Left ventricle myocardium inferior (tissue), 1 donor: ENCODE measurements at regions not wholly inside any gene's neighbourhood (a gene's known extent, or its start where the extent isn't known, plus 50 kb on each side); places are given as distances from the start of the nearest gene placed in this dataset.

Source experiments
- DNase-seq: peaks from one replicate; pipeline ENCODE4 v3.0.0-alpha.2; 2020
- H3K27ac ChIP-seq: fragments of 200-600 bp; replicated peaks from 2 replicates; pipeline ENCODE4 v1.8.0; 2021
- H3K27me3 ChIP-seq: fragments of 200-600 bp; 2 replicates; pipeline ENCODE4 v1.8.0; 2021; ENCODE audit warnings: low read depth
- H3K36me3 ChIP-seq: fragments of 200-600 bp; 2 replicates; pipeline ENCODE4 v1.8.0; 2021
- H3K4me1 ChIP-seq: fragments of 200-600 bp; 2 replicates; pipeline ENCODE4 v1.8.0; 2021
- H3K4me3 ChIP-seq: fragments of 200-600 bp; 2 replicates; pipeline ENCODE4 v1.8.0; 2021; ENCODE audit warnings: mild to moderate bottlenecking, moderate library complexity
- H3K9me3 ChIP-seq: fragments of 200-600 bp; replicated peaks from 2 replicates; pipeline ENCODE4 v1.8.0; 2021
- CTCF ChIP-seq: fragments of 200-600 bp; IDR thresholded peaks from 2 replicates; pipeline ENCODE4 v1.8.0; 2021; ENCODE audit warnings: antibody characterized with exemption, mild to moderate bottlenecking, borderline replicate concordance
- intact Hi-C: fragments of 100-400 bp; cut with micrococcal nuclease; formaldehyde crosslinking; loops from one replicate; pipeline ENCODE4 v1.11.0; 2022
- donor health status: DM: no; HTN: yes; CAD: no; lungs with severe emphysema.

GRCh38 chr10:21019436-21019835, 122.3 kb upstream of the NEBL start:
- Histone ChIP-seq H3K4me3 (no peak overlapping the region), H3K27me3 (no peaks in the 10 kb centered on the region), H3K27ac (no peak overlapping the region), H3K36me3 (no peaks in the 10 kb centered on the region), H3K4me1 (peaks cover 10% of the 10 kb centered on the region), H3K9me3 (no peaks in the 10 kb centered on the region)
- TF ChIP-seq CTCF: no peak
- intact Hi-C loops: no loop called here
- DNase-seq: no peak

GRCh38 chr10:21015851-21016250, 118.7 kb upstream of the NEBL start:
- Histone ChIP-seq H3K9me3 (no peaks in the 10 kb centered on the region), H3K4me3 (no peak overlapping the region), H3K27ac (no peak overlapping the region), H3K4me1 (peaks cover 7% of the 10 kb centered on the region), H3K36me3 (no peaks in the 10 kb centered on the region), H3K27me3 (no peaks in the 10 kb centered on the region)
- no peak for DNase-seq
- intact Hi-C loops: no loop called here
- TF ChIP-seq CTCF: no peak

- intact Hi-C loops: no loop called here
- TF ChIP-seq CTCF: no peak
Measured at GRCh38 chr10:21014141-21014540, 117.0 kb upstream of the NEBL start.

GRCh38 chr10:21011433-21012018, 114.4 kb upstream of the NEBL start:
- H3K4me1 ChIP-seq: peaks cover 11% of the 10 kb centered on the region
- intact Hi-C loops: no loop called here

More at GRCh38 chr10:21014141-21014540, 117.0 kb upstream of the NEBL start:
- H3K4me3 ChIP-seq: no peak overlapping the region
- no peak for DNase-seq
- H3K9me3 ChIP-seq: no peaks in the 10 kb centered on the region
- no peaks in the 10 kb centered on the region for H3K27me3 ChIP-seq
- no peak overlapping the region for H3K27ac ChIP-seq
- H3K4me1 ChIP-seq: peaks cover 11% of the 10 kb centered on the region
- no peaks in the 10 kb centered on the region for H3K36me3 ChIP-seq

GRCh38 chr10:21010615-21011014, 113.5 kb upstream of the NEBL start:
- Histone ChIP-seq H3K36me3 (no peaks in the 10 kb centered on the region), H3K27ac (peak overlapping the region; percentile 16), H3K9me3 (no peaks in the 10 kb centered on the region), H3K27me3 (no peaks in the 10 kb centered on the region), H3K4me3 (no peak overlapping the region), H3K4me1 (peaks cover 11% of the 10 kb centered on the region)
- no peak for TF ChIP-seq CTCF
- DNase-seq: no peak
- intact Hi-C loops: no loop called here

More at GRCh38 chr10:21011433-21012018, 114.4 kb upstream of the NEBL start:
- DNase-seq: no peak
- no peak for TF ChIP-seq CTCF
- Histone ChIP-seq H3K27ac (no peak overlapping the region), H3K36me3 (no peaks in the 10 kb centered on the region), H3K27me3 (no peaks in the 10 kb centered on the region), H3K4me3 (no peak overlapping the region), H3K9me3 (no peaks in the 10 kb centered on the region)
